SK-N-MC (cell line): ENCODE measurements at regions not wholly inside any gene's neighbourhood (a gene's known extent, or its start where the extent isn't known, plus 50 kb on each side); places are given as distances from the start of the nearest gene placed in this dataset.

ENCODE experiments used
- EZH2 ChIP-seq: fragments of 200-600 bp; sonication (generic); IDR thresholded peaks from one replicate; pipeline ENCODE4 v1.6.1; 2017; ENCODE audit warnings: antibody characterized with exemption
- POLR2AphosphoS5 ChIP-seq: IDR thresholded peaks from 2 replicates; pipeline ENCODE4 v1.6.1; 2012; ENCODE audit warnings: mild to moderate bottlenecking, low read depth, low read length, borderline replicate concordance

- TF ChIP-seq EZH2 (no peak), POLR2AphosphoS5 (no peak)
These were observed 1047.6 kb upstream of the ACO1 start for GRCh38 chr9:31336841-31337240.
